H9 (cell line): ENCODE measurements at regions not wholly inside any gene's neighbourhood (a gene's known extent, or its start where the extent isn't known, plus 50 kb on each side); places are given as distances from the start of the nearest gene placed in this dataset.

ENCODE experiments used
- DNase-seq: peaks from one replicate; pipeline ENCODE4 v3.0.0-alpha.2; 2017
- H2AFZ ChIP-seq: one replicate; pipeline ENCODE4 v1.6.1; 2013; ENCODE audit warnings: mild to moderate bottlenecking, low read length, control low read depth, moderate library complexity
- H2AK5ac ChIP-seq: 2 replicates; pipeline ENCODE4 v1.6.1; 2013; ENCODE audit warnings: low read length, control low read depth, mixed read lengths; ENCODE audit not compliant: insufficient read length
- H2BK120ac ChIP-seq: one replicate; pipeline ENCODE4 v1.6.1; 2013; ENCODE audit warnings: low read depth, mild to moderate bottlenecking, low read length, control low read depth, inconsistent platforms; ENCODE audit not compliant: poor library complexity, severe bottlenecking
- H2BK12ac ChIP-seq: 2 replicates; pipeline ENCODE4 v1.6.1; 2013; ENCODE audit warnings: low read length, control low read depth, mixed read lengths, low read depth; ENCODE audit not compliant: insufficient read length
- H2BK15ac ChIP-seq: 2 replicates; pipeline ENCODE4 v1.6.1; 2013; ENCODE audit warnings: low read depth, low read length, control low read depth
- H2BK20ac ChIP-seq: one replicate; pipeline ENCODE4 v1.6.1; 2013; ENCODE audit warnings: low read depth, mild to moderate bottlenecking, low read length, control low read depth, inconsistent platforms; ENCODE audit not compliant: poor library complexity, severe bottlenecking
- H2BK5ac ChIP-seq: 2 replicates; pipeline ENCODE4 v1.6.1; 2013; ENCODE audit warnings: low read length, control low read depth, mixed read lengths; ENCODE audit not compliant: insufficient read length
- H3K14ac ChIP-seq: 2 replicates; pipeline ENCODE4 v1.6.1; 2013; ENCODE audit warnings: low read length, control low read depth; ENCODE audit not compliant: insufficient read depth
- H3K18ac ChIP-seq: 2 replicates; pipeline ENCODE4 v1.6.1; 2013; ENCODE audit warnings: low read depth, mild to moderate bottlenecking, mixed read lengths, low read length, control low read depth; ENCODE audit not compliant: insufficient read length
- H3K23ac ChIP-seq: 2 replicates; pipeline ENCODE4 v1.6.1; 2013; ENCODE audit warnings: low read length, control low read depth, mixed read lengths, low read depth; ENCODE audit not compliant: insufficient read length
- H3K23me2 ChIP-seq: 2 replicates; pipeline ENCODE4 v1.6.1; 2013; ENCODE audit warnings: low read depth, mild to moderate bottlenecking, mixed read lengths, low read length, control low read depth; ENCODE audit not compliant: insufficient read length, poor library complexity, severe bottlenecking
- H3K27ac ChIP-seq: 2 replicates; pipeline ENCODE4 v1.5.1; 2013; ENCODE audit warnings: low read length, control low read depth, mixed read lengths, low read depth; ENCODE audit not compliant: insufficient read length
- H3K27me3 ChIP-seq: 2 replicates; pipeline ENCODE4 v1.6.1; 2013; ENCODE audit warnings: low read length, control low read depth, inconsistent platforms; ENCODE audit not compliant: insufficient read depth
- H3K4ac ChIP-seq: 2 replicates; pipeline ENCODE4 v1.6.1; 2013; ENCODE audit warnings: low read depth, mild to moderate bottlenecking, control low read depth, inconsistent platforms, low read length, moderate library complexity
- H3K4me1 ChIP-seq: 2 replicates; pipeline ENCODE4 v1.6.1; 2013; ENCODE audit warnings: low read length, control low read depth, inconsistent platforms; ENCODE audit not compliant: insufficient read depth
- H3K4me2 ChIP-seq: 2 replicates; pipeline ENCODE4 v1.6.1; 2013; ENCODE audit warnings: low read length, control low read depth, mixed read lengths; ENCODE audit not compliant: insufficient read length, insufficient read depth
- H3K56ac ChIP-seq: 2 replicates; pipeline ENCODE4 v1.6.1; 2013; ENCODE audit warnings: low read depth, mild to moderate bottlenecking, mixed read lengths, low read length, control low read depth; ENCODE audit not compliant: insufficient read length
- H3K79me1 ChIP-seq: 2 replicates; pipeline ENCODE4 v1.6.1; 2013; ENCODE audit warnings: low read depth, mild to moderate bottlenecking, moderate library complexity, low read length, control low read depth, inconsistent platforms; ENCODE audit not compliant: insufficient read depth, poor library complexity, severe bottlenecking
- H3K79me2 ChIP-seq: 2 replicates; pipeline ENCODE4 v1.6.1; 2013; ENCODE audit warnings: low read length, control low read depth, inconsistent platforms; ENCODE audit not compliant: insufficient read depth
- H3K9ac ChIP-seq: 2 replicates; pipeline ENCODE4 v1.6.1; 2013; ENCODE audit warnings: low read length, control low read depth, mixed read lengths; ENCODE audit not compliant: insufficient read length; ENCODE audit errors: extremely low read depth
- H3K9me3 ChIP-seq: one replicate; pipeline ENCODE4 v1.6.1; 2013; ENCODE audit warnings: low read depth, low read length, inconsistent platforms; ENCODE audit not compliant: control insufficient read depth
- H3T11ph ChIP-seq: one replicate; pipeline ENCODE4 v1.6.1; 2013; ENCODE audit warnings: mild to moderate bottlenecking, low read length, control low read depth, inconsistent platforms
- H4K20me1 ChIP-seq: one replicate; pipeline ENCODE4 v1.6.1; 2013; ENCODE audit not compliant: control insufficient read depth, insufficient read length, insufficient read depth
- H4K5ac ChIP-seq: 2 replicates; pipeline ENCODE4 v1.6.1; 2013; ENCODE audit warnings: low read depth, mild to moderate bottlenecking, mixed read lengths, low read length, control low read depth; ENCODE audit not compliant: insufficient read length
- H4K8ac ChIP-seq: replicated peaks from 2 replicates; pipeline ENCODE4 v1.6.1; 2013; ENCODE audit warnings: low read length, control low read depth, mixed read lengths, low read depth; ENCODE audit not compliant: insufficient read length
- H4K91ac ChIP-seq: 2 replicates; pipeline ENCODE4 v1.6.1; 2013; ENCODE audit warnings: low read depth, mild to moderate bottlenecking, moderate library complexity, mixed read lengths, low read length, control low read depth; ENCODE audit not compliant: insufficient read length
- H3K27ac Mint-ChIP-seq, 3 experiments: 2 replicates in 2 of 3; 3 replicates in 1 of 3; pipeline ENCODE4 v1.8.0; 2020 to 2021; ENCODE audit warnings: mixed read lengths in 3 of 3, mild to moderate bottlenecking in 1 of 3, moderate library complexity in 1 of 3
- H3K27me3 Mint-ChIP-seq: 2 replicates; pipeline ENCODE4 v1.8.0; 2021; ENCODE audit warnings: low read depth, mild to moderate bottlenecking, moderate library complexity, mixed read lengths
- H3K36me3 Mint-ChIP-seq, 3 experiments: 2 replicates in 2 of 3; 3 replicates in 1 of 3; pipeline ENCODE4 v1.8.0; 2020 to 2021; ENCODE audit warnings: low read depth in 3 of 3, mixed read lengths in 3 of 3; ENCODE audit not compliant: insufficient read depth in 1 of 3
- H3K4me1 Mint-ChIP-seq, 2 experiments: 2 replicates each; pipeline ENCODE4 v1.8.0; 2020; ENCODE audit warnings: mixed read lengths in 2 of 2
- H3K4me3 Mint-ChIP-seq, 2 experiments: 2 replicates in 1 of 2; 3 replicates in 1 of 2; pipeline ENCODE4 v1.8.0; 2020 to 2021; ENCODE audit warnings: mild to moderate bottlenecking in 2 of 2, mixed read lengths in 2 of 2, moderate library complexity in 1 of 2
- H3K9me3 Mint-ChIP-seq, 2 experiments: 2 replicates in 1 of 2; 3 replicates in 1 of 2; pipeline ENCODE4 v1.8.0; 2020; ENCODE audit warnings: mild to moderate bottlenecking in 2 of 2, mixed read lengths in 2 of 2, moderate library complexity in 1 of 2
- WGBS: extraction: QIAGEN DNeasy Blood & Tissue Kit; methylation state at CpG from one replicate; pipeline ENCODE4 v1.1.7; 2013; ENCODE audit warnings: missing lambda C conversion rate, low lambda C conversion rate, mixed read lengths; ENCODE audit not compliant: insufficient read length; ENCODE audit errors: extremely low coverage; 5-methylcytosine and 5-hydroxymethylcytosine counted together
- TF ChIP-seq, protein P1 (sequence below): fragments of 200-600 bp; sonication (generic); conservative IDR thresholded peaks from 3 replicates; pipeline ENCODE4 v1.8.0; 2021; ENCODE audit warnings: antibody characterized with exemption, mild to moderate bottlenecking

DNA sequence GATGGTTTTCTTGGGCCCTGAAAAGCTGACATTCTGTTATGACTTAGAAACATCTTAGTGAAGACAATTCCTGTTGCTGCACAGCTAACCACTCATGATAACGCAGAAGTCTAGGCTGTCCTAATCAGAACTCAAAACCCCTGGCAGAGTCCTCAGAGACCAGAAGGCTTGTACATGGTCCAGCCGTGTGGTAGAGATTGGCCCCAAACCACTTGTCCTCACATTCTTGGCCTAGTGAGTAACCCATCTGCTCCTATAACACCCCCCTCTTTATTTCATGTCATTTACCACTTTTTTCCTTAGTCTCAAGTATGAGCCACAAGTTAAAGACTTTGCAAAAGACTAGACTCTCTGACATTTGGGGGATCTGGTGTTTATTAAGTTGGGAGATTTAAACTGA lies 116.5 kb upstream of the ADAMTS18 start:
- Histone ChIP-seq H3K18ac (no peak overlapping the region), H3K9ac (no peak overlapping the region), H2BK15ac (no peak overlapping the region), H3K4ac (no peak overlapping the region), H2BK20ac (no peak overlapping the region), H3K27me3 (no peaks in the 10 kb centered on the region), H4K91ac (no peak overlapping the region), H3T11ph (no peak overlapping the region), H3K79me1 (no peaks in the 10 kb centered on the region), H3K27ac (no peak overlapping the region), H3K79me2 (no peaks in the 10 kb centered on the region), H3K4me2 (no peak overlapping the region), H3K9me3 (no peaks in the 10 kb centered on the region), H2BK5ac (no peak overlapping the region), H2AFZ (no peak overlapping the region), H4K5ac (no peak overlapping the region), H2BK120ac (no peak overlapping the region), H2BK12ac (no peak overlapping the region), H4K20me1 (no peaks in the 10 kb centered on the region), H3K4me1 (no peaks in the 10 kb centered on the region; the same call in 1 of the 2 replicates), H4K8ac (no peak overlapping the region), H2AK5ac (no peak overlapping the region), H3K23ac (no peak overlapping the region), H3K14ac (no peak overlapping the region), H3K56ac (no peak overlapping the region), H3K23me2 (no peaks in the 10 kb centered on the region)
- no CpG with 5 or more reads among the region's 2 CpGs for WGBS
- no peaks in the 10 kb centered on the region for H3K36me3 Mint-ChIP-seq
- H3K4me1 Mint-ChIP-seq: peaks cover 17 to 20% of the 10 kb centered on the region in 2 experiments
- no peak overlapping the region for H3K4me3 Mint-ChIP-seq
- no peaks in the 10 kb centered on the region for H3K9me3 Mint-ChIP-seq
- no peak overlapping the region for H3K27ac Mint-ChIP-seq
- DNase-seq: no peak
- H3K27me3 Mint-ChIP-seq: no peaks in the 10 kb centered on the region; the same call in none of the 2 replicates
- TF ChIP-seq, protein P1, sequence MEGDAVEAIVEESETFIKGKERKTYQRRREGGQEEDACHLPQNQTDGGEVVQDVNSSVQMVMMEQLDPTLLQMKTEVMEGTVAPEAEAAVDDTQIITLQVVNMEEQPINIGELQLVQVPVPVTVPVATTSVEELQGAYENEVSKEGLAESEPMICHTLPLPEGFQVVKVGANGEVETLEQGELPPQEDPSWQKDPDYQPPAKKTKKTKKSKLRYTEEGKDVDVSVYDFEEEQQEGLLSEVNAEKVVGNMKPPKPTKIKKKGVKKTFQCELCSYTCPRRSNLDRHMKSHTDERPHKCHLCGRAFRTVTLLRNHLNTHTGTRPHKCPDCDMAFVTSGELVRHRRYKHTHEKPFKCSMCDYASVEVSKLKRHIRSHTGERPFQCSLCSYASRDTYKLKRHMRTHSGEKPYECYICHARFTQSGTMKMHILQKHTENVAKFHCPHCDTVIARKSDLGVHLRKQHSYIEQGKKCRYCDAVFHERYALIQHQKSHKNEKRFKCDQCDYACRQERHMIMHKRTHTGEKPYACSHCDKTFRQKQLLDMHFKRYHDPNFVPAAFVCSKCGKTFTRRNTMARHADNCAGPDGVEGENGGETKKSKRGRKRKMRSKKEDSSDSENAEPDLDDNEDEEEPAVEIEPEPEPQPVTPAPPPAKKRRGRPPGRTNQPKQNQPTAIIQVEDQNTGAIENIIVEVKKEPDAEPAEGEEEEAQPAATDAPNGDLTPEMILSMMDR: no peak
